CD14-positive monocyte (primary cell): ENCODE measurements at regions not wholly inside any gene's neighbourhood (a gene's known extent, or its start where the extent isn't known, plus 50 kb on each side); places are given as distances from the start of the nearest gene placed in this dataset.
"Not testable (repeated sequence)": the region's sequence is repeated elsewhere in the genome, so short reads cannot be mapped to it uniquely, and the experiment has no call there.

Experiments used
- DNase-seq, 3 donors: peaks; one replicate each; pipeline ENCODE4 v3.0.0-alpha.2; 2011 to 2022
- H2AFZ ChIP-seq: 2 replicates; pipeline ENCODE4 v1.6.0; 2012; ENCODE audit warnings: mild to moderate bottlenecking, low read depth, low read length, inconsistent platforms; ENCODE audit not compliant: insufficient read depth, poor library complexity, severe bottlenecking
- H3K27ac ChIP-seq, 2 donors: 1 replicate in 1 of 2; 2 replicates in 1 of 2; pipeline ENCODE4 v1.5.1; 2012 to 2013; ENCODE audit warnings: low read length in 2 of 2, control low read depth in 1 of 2, inconsistent platforms in 1 of 2, low read depth in 1 of 2, mild to moderate bottlenecking in 1 of 2
- H3K27me3 ChIP-seq, 2 donors: one replicate each; pipeline versions ENCODE4 v1.6.0 to v1.6.1; 2011 to 2013; ENCODE audit warnings: low read length in 2 of 2; ENCODE audit not compliant: control insufficient read depth in 2 of 2, insufficient read depth in 2 of 2
- H3K36me3 ChIP-seq, 2 donors: replicated peaks in 1 of 2; 1 replicate in 1 of 2; 2 replicates in 1 of 2; pipeline versions ENCODE4 v1.5.1 to v1.6.1; 2012 to 2013; ENCODE audit warnings: low read length in 2 of 2, control low read depth in 1 of 2, inconsistent platforms in 1 of 2, mild to moderate bottlenecking in 1 of 2; ENCODE audit not compliant: insufficient read depth in 2 of 2, control insufficient read depth in 1 of 2
- H3K4me1 ChIP-seq, 2 donors: 1 replicate in 1 of 2; 2 replicates in 1 of 2; pipeline versions ENCODE4 v1.5.1 to v1.6.1; 2012 to 2013; ENCODE audit warnings: low read length in 2 of 2, control low read depth in 1 of 2, inconsistent platforms in 1 of 2, mild to moderate bottlenecking in 1 of 2, moderate library complexity in 1 of 2; ENCODE audit not compliant: insufficient read depth in 2 of 2, control insufficient read depth in 1 of 2
- H3K4me2 ChIP-seq: replicated peaks from 2 replicates; pipeline ENCODE3; 2012; ENCODE audit warnings: low read length, moderate library complexity, mild to moderate bottlenecking; ENCODE audit not compliant: poor library complexity, severe bottlenecking; ENCODE audit errors: extremely low read depth
- H3K4me3 ChIP-seq, 3 experiments: fragments of 200-600 bp in 1 of 3; sonication (generic) in 1 of 3; replicated peaks in 1 of 3; 1 replicate in 2 of 3; 2 replicates in 1 of 3; pipeline ENCODE4 v1.5.1; 2011 to 2013; ENCODE audit warnings: low read length in 3 of 3, mild to moderate bottlenecking in 3 of 3, control low read depth in 2 of 3, low read depth in 2 of 3, inconsistent platforms in 1 of 3, moderate library complexity in 1 of 3
- H3K79me2 ChIP-seq: 2 replicates; pipeline ENCODE4 v1.6.0; 2012; ENCODE audit warnings: mild to moderate bottlenecking, control low read depth, inconsistent platforms, low read length, moderate library complexity; ENCODE audit not compliant: insufficient read depth
- H3K9ac ChIP-seq: 2 replicates; pipeline ENCODE4 v1.6.0; 2017; ENCODE audit warnings: low read length, mild to moderate bottlenecking; ENCODE audit not compliant: insufficient read depth, poor library complexity, severe bottlenecking
- H3K9me3 ChIP-seq, 2 donors: replicated peaks in 1 of 2; 1 replicate in 1 of 2; 2 replicates in 1 of 2; pipeline versions ENCODE4 v1.5.1 to v1.6.1; 2012 to 2013; ENCODE audit warnings: low read length in 2 of 2, control low read depth in 1 of 2; ENCODE audit not compliant: control insufficient read depth in 1 of 2, insufficient read depth in 1 of 2
- H4K20me1 ChIP-seq: 2 replicates; pipeline ENCODE4 v1.6.0; 2012; ENCODE audit warnings: mild to moderate bottlenecking, low read length, control low read depth, moderate library complexity; ENCODE audit not compliant: insufficient read depth
- H3K27ac Mint-ChIP-seq, 7 donors: one replicate each; pipeline ENCODE4 v1.8.0; 2020; ENCODE audit warnings: mild to moderate bottlenecking in 7 of 7, mixed read lengths in 7 of 7, moderate library complexity in 6 of 7, inconsistent platforms in 2 of 7
- H3K27me3 Mint-ChIP-seq, 3 donors: one replicate each; pipeline ENCODE4 v1.8.0; 2021 to 2022; ENCODE audit warnings: low read depth in 3 of 3, mild to moderate bottlenecking in 3 of 3, mixed read lengths in 3 of 3, moderate library complexity in 3 of 3, inconsistent platforms in 1 of 3
- H3K36me3 Mint-ChIP-seq, 2 donors: one replicate each; pipeline ENCODE4 v1.8.0; 2020; ENCODE audit warnings: mixed read lengths in 2 of 2, inconsistent platforms in 1 of 2, mild to moderate bottlenecking in 1 of 2
- H3K4me1 Mint-ChIP-seq: one replicate; pipeline ENCODE4 v1.8.0; 2020; ENCODE audit warnings: mild to moderate bottlenecking, mixed read lengths
- H3K4me3 Mint-ChIP-seq, 2 donors: one replicate each; pipeline ENCODE4 v1.8.0; 2020; ENCODE audit warnings: mild to moderate bottlenecking in 2 of 2, mixed read lengths in 2 of 2, moderate library complexity in 1 of 2
- H3K9me3 Mint-ChIP-seq, 7 donors: one replicate each; pipeline ENCODE4 v1.8.0; 2020 to 2022; ENCODE audit warnings: mixed read lengths in 7 of 7, mild to moderate bottlenecking in 6 of 7, moderate library complexity in 6 of 7, inconsistent platforms in 2 of 7
- CTCF ChIP-seq: fragments of 200-600 bp; IDR thresholded peaks from one replicate; pipeline ENCODE4 v1.8.0; 2022; ENCODE audit warnings: antibody characterized with exemption, mild to moderate bottlenecking
- WGBS: methylation state at CpG from one replicate; pipeline ENCODE4 v1.1.5; 2013; ENCODE audit warnings: missing lambda C conversion rate; ENCODE audit not compliant: insufficient coverage; 5-methylcytosine and 5-hydroxymethylcytosine counted together
- intact Hi-C, 2 donors: fragments of 100-400 bp; cut with micrococcal nuclease; formaldehyde crosslinking; loops; one replicate each; pipeline versions ENCODE4 v1.15.0 to v1.15.1; 2023

- H4K20me1 ChIP-seq = no peaks in the 10 kb centered on the region
- H3K9me3 ChIP-seq = no peaks in the 10 kb centered on the region
- H3K4me2 ChIP-seq = no peak overlapping the region
- no peak for DNase-seq
- no peaks in the 10 kb centered on the region for H3K4me1 Mint-ChIP-seq
- no CpG with 5 or more reads among the region's 2 CpGs for WGBS
- H3K4me3 ChIP-seq = no peak overlapping the region
- no peaks in the 10 kb centered on the region for H3K27me3 ChIP-seq
- no peaks in the 10 kb centered on the region for H3K27me3 Mint-ChIP-seq
- no peaks in the 10 kb centered on the region for H3K79me2 ChIP-seq
- intact Hi-C loops = no loop called here
- no peak overlapping the region for H3K4me3 Mint-ChIP-seq
- H3K9ac ChIP-seq = no peak overlapping the region
- TF ChIP-seq CTCF = no peak
- H3K4me1 ChIP-seq = no peaks in the 10 kb centered on the region
- H2AFZ ChIP-seq = no peak overlapping the region
- no peak overlapping the region for H3K27ac Mint-ChIP-seq
- H3K36me3 ChIP-seq = no peaks in the 10 kb centered on the region
- peaks cover 0 to 6% (median 1%) of the 10 kb centered on the region in 7 donors for H3K9me3 Mint-ChIP-seq
- no peak overlapping the region for H3K27ac ChIP-seq
- H3K36me3 Mint-ChIP-seq = no peaks in the 10 kb centered on the region
These were observed 359.3 kb downstream of the IGSF11 start for GRCh38 chr3:118675305-118675704.

- H4K20me1 ChIP-seq, H3K27me3 Mint-ChIP-seq, H3K9ac ChIP-seq, H3K4me3 Mint-ChIP-seq, H3K9me3 ChIP-seq, H3K4me1 ChIP-seq, H3K4me1 Mint-ChIP-seq, intact Hi-C loops, H3K4me3 ChIP-seq, H3K27ac Mint-ChIP-seq, H3K36me3 Mint-ChIP-seq, H3K79me2 ChIP-seq, H3K27ac ChIP-seq, H3K36me3 ChIP-seq, H3K27me3 ChIP-seq, H2AFZ ChIP-seq, H3K4me2 ChIP-seq, DNase-seq: not testable (repeated sequence)
- H3K9me3 Mint-ChIP-seq = peaks cover 0 to 15% (median 3%) of the 10 kb centered on the region in 7 donors
These were observed 356.0 kb downstream of the IGSF11 start for GRCh38 chr3:118678663-118679062.
